Caco-2 (cell line): ENCODE measurements at regions not wholly inside any gene's neighbourhood (a gene's known extent, or its start where the extent isn't known, plus 50 kb on each side); places are given as distances from the start of the nearest gene placed in this dataset.

Source experiments
- BruUV-seq: library from RNA; stranded (reverse); fragments of 400-500 nt; replicated peaks from 2 replicates; lab custom pipeline; 2021; lab: Mats Ljungman, UMichigan
- CTCF ChIA-PET: fragments of 300-600 bp; sonication (Branson Sonifier 250); formaldehyde crosslinking; loops from one replicate; lab custom pipeline; 2022; ENCODE audit warnings: antibody characterized with exemption; lab: Charles Lee
- POLR2A ChIA-PET: fragments of 300-600 bp; sonication (Branson Sonifier 250); formaldehyde crosslinking; loops from one replicate; lab custom pipeline; 2022; ENCODE audit warnings: antibody characterized with exemption; lab: Charles Lee
- DNase-seq, 2 experiments: peaks; one replicate each; pipeline versions ENCODE4 v3.0.0 to v3.0.0-alpha.2; 2020 to 2022
- H3K27me3 ChIP-seq: replicated peaks from 2 replicates; pipeline ENCODE4 v1.6.0; 2011; ENCODE audit warnings: low read length; ENCODE audit not compliant: control insufficient read depth, insufficient read depth
- H3K36me3 ChIP-seq: 2 replicates; pipeline ENCODE4 v1.5.1; 2011; ENCODE audit warnings: low read length; ENCODE audit not compliant: control insufficient read depth, insufficient read depth
- H3K4me1 ChIP-seq: fragments of 250-450 bp; sonication (Bioruptor Pico); 2 replicates; pipeline ENCODE4 v1.5.1; 2020; ENCODE audit warnings: mild to moderate bottlenecking
- H3K4me3 ChIP-seq: 2 replicates; pipeline ENCODE4 v1.5.1; 2011; ENCODE audit warnings: low read depth, mild to moderate bottlenecking, control low read depth, low read length
- H3K9me3 ChIP-seq: fragments of 250-450 bp; sonication (Bioruptor Pico); 2 replicates; pipeline ENCODE4 v1.5.1; 2020; ENCODE audit warnings: mild to moderate bottlenecking, moderate library complexity
- H3K27ac Mint-ChIP-seq: one replicate; pipeline ENCODE4 v1.8.0; 2022; ENCODE audit warnings: mixed read lengths; ENCODE audit not compliant: unreplicated experiment
- H3K27me3 Mint-ChIP-seq: one replicate; pipeline ENCODE4 v1.8.0; 2022; ENCODE audit warnings: mixed read lengths; ENCODE audit not compliant: insufficient read depth, unreplicated experiment
- H3K36me3 Mint-ChIP-seq: one replicate; pipeline ENCODE4 v1.8.0; 2022; ENCODE audit warnings: mild to moderate bottlenecking, mixed read lengths; ENCODE audit not compliant: insufficient read depth, unreplicated experiment
- H3K4me1 Mint-ChIP-seq: one replicate; pipeline ENCODE4 v1.8.0; 2022; ENCODE audit warnings: low read depth, mixed read lengths; ENCODE audit not compliant: unreplicated experiment
- H3K4me3 Mint-ChIP-seq: one replicate; pipeline ENCODE4 v1.8.0; 2022; ENCODE audit warnings: mild to moderate bottlenecking, moderate library complexity, mixed read lengths; ENCODE audit not compliant: unreplicated experiment
- H3K9me3 Mint-ChIP-seq: one replicate; pipeline ENCODE4 v1.8.0; 2022; ENCODE audit warnings: mixed read lengths; ENCODE audit not compliant: unreplicated experiment
- CTCF ChIP-seq, 2 experiments: fragments of 200-600 bp in 1 of 2; IDR thresholded peaks; 1 replicate in 1 of 2; 2 replicates in 1 of 2; pipeline versions ENCODE4 v1.5.1 to v1.8.0; 2011 to 2022; ENCODE audit warnings: antibody characterized with exemption in 1 of 2, control low read depth in 1 of 2, inconsistent platforms in 1 of 2, low read depth in 1 of 2, low read length in 1 of 2, mild to moderate bottlenecking in 1 of 2, moderate library complexity in 1 of 2; ENCODE audit not compliant: insufficient read depth in 1 of 2, severe bottlenecking in 1 of 2, unreplicated experiment in 1 of 2
- intact Hi-C: fragments of 100-400 bp; cut with micrococcal nuclease; formaldehyde crosslinking; loops from one replicate; pipeline ENCODE4 v1.10.0; 2022; ENCODE audit not compliant: unreplicated experiment

DNA sequence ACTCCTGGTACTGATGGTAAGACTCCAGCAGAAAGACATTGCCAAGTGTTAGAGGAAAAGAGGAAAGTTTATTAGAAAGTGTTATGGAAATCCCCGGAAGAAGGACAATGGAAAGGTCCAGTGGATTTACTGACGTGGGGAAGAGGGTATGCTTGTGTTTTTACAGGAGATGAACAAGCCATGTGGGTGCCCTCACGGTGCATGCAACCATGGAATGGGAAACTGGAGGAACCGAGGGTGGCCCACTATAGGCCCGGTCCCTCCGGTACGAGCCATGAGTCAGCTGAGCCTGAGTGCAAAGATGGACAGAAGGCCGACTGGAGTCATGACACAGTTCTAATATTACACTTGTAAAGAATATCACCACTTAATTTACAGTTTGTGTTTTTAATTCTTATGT lies 123.3 kb upstream of the ZCCHC13 start:
- ChIA-PET CTCF (no interaction called here), POLR2A (no interaction called here)
- no TSS peak for BruUV-seq
- H3K27me3 Mint-ChIP-seq: no peaks in the 10 kb centered on the region
- intact Hi-C loops: no loop called here
- Histone ChIP-seq H3K36me3 (no peaks in the 10 kb centered on the region), H3K4me3 (no peak overlapping the region), H3K9me3 (no peaks in the 10 kb centered on the region), H3K27me3 (no peaks in the 10 kb centered on the region), H3K4me1 (peaks cover 24% of the 10 kb centered on the region)
- H3K4me1 Mint-ChIP-seq: no peaks in the 10 kb centered on the region
- H3K4me3 Mint-ChIP-seq: no peak overlapping the region
- H3K36me3 Mint-ChIP-seq: no peaks in the 10 kb centered on the region
- no peaks in the 10 kb centered on the region for H3K9me3 Mint-ChIP-seq
- TF ChIP-seq CTCF (IDR thresholded peaks at IDR 0.05; ENCODE audit: insufficient read depth in 1 of 2, low read depth in 1 of 2, low read length in 1 of 2, severe bottlenecking in 1 of 2, unreplicated experiment in 1 of 2): no peak
- no peak overlapping the region for H3K27ac Mint-ChIP-seq
- DNase-seq: no peak

GRCh38 chrX:74179990-74180389 lies 124.0 kb upstream of the ZCCHC13 start:
- Mint-ChIP-seq H3K36me3 (no peaks in the 10 kb centered on the region), H3K9me3 (no peaks in the 10 kb centered on the region), H3K4me1 (no peaks in the 10 kb centered on the region), H3K27me3 (no peaks in the 10 kb centered on the region), H3K27ac (peak overlapping the region; percentile 48), H3K4me3 (peak overlapping the region; percentile 74)
- no TSS peak for BruUV-seq
- Histone ChIP-seq H3K4me3 (no peak overlapping the region), H3K27me3 (no peaks in the 10 kb centered on the region), H3K9me3 (no peaks in the 10 kb centered on the region), H3K36me3 (no peaks in the 10 kb centered on the region), H3K4me1 (peaks cover 24% of the 10 kb centered on the region)
- no peak for TF ChIP-seq CTCF (IDR thresholded peaks at IDR 0.05; ENCODE audit: insufficient read depth in 1 of 2, low read depth in 1 of 2, low read length in 1 of 2, severe bottlenecking in 1 of 2, unreplicated experiment in 1 of 2)
- ChIA-PET POLR2A (no interaction called here), CTCF (no interaction called here)
- DNase-seq: no peak
- intact Hi-C loops: no loop called here

DNA sequence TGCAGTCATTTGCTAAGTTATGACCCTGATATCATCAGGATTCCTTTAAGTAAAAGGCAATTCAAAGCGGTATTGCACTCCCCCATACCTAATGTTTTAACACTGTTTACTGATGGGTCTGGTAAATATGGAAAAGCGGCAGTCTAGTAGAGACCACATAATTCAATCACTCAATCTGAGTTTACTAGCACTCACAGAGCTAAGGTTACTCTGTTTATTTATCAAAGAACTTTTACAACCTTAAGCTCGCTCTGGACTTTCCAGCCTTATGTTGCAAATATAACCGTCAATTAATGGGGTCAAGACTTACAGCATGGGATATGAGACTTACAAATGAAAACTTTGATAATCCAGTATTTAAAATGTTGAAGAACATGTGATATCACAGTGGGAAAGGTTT lies 124.5 kb upstream of the ZCCHC13 start:
- Mint-ChIP-seq H3K36me3 (no peaks in the 10 kb centered on the region), H3K9me3 (no peaks in the 10 kb centered on the region), H3K4me1 (no peaks in the 10 kb centered on the region), H3K4me3 (peak overlapping the region; percentile 74), H3K27me3 (no peaks in the 10 kb centered on the region), H3K27ac (peak overlapping the region; percentile 48)
- no peak for DNase-seq
- H3K9me3 ChIP-seq: no peaks in the 10 kb centered on the region
- intact Hi-C loops: no loop called here
- ChIA-PET CTCF (no interaction called here), POLR2A (interaction anchor here (0.6 kb wide), 1 partner anchor 113 kb away, joined by 8 read pairs; no protein-coding TSS in a partner anchor)
- no peak for TF ChIP-seq CTCF (IDR thresholded peaks at IDR 0.05; ENCODE audit: insufficient read depth in 1 of 2, low read depth in 1 of 2, low read length in 1 of 2, severe bottlenecking in 1 of 2, unreplicated experiment in 1 of 2)
- no peaks in the 10 kb centered on the region for H3K36me3 ChIP-seq
- no TSS peak for BruUV-seq
- no peaks in the 10 kb centered on the region for H3K27me3 ChIP-seq
- H3K4me1 ChIP-seq: peaks cover 24% of the 10 kb centered on the region
- H3K4me3 ChIP-seq: no peak overlapping the region
